ENCODE measurements at regions not wholly inside any gene's neighbourhood (a gene's known extent, or its start where the extent isn't known, plus 50 kb on each side); places are given as distances from the start of the nearest gene placed in this dataset.

DNA sequence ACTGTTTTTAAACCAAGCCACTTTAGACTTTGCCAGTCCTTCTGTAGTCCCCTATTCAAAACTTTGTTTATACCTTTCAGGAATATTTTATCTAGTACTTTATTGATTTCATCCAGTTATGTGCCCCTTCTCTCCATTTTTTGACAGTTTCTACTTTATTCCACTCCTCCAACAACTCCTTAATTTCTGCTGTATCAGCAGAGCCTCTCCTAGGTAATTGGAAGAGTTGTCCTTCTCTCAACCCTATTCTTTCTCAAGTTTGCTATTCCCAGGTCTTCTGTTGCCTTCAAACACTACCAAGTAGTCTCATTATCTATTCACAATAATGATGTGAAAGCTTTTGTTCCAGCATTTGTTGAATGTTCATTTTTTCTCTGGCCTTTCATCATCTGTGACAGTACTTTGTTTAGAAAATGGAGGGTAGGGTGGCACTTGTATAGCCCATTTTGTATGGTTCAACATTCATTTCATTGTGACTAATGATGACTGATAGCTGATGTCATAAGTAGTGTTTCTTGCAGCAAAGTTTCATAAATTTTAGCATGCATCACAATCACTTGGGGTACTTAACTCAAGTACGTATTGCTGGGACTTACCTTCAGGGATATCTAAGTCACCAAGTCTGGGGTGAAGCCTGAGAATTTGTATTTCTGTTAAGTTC is 204.4 kb upstream of the DMRT1 start:
- no peak for TF ChIP-seq CTCF (conservative IDR thresholded peaks at IDR 0.05 in 1 of 2, IDR thresholded peaks at IDR 0.05 in 1 of 2; ENCODE audit: low read depth in 1 of 2, low read length in 2 of 2)
- no peak for TF ChIP-seq EZH2 (IDR thresholded peaks at IDR 0.05; ENCODE audit: low read length, missing control alignments)

Measured in fibroblast of lung (primary cell).